ENCODE measurements at regions not wholly inside any gene's neighbourhood (a gene's known extent, or its start where the extent isn't known, plus 50 kb on each side); places are given as distances from the start of the nearest gene placed in this dataset.

- WGBS: 96% methylated on average over 1 of the region's 1 CpG
- DNase-seq (ENCODE audit: extremely low spot score): no peak
- Histone ChIP-seq H3K4me1 (ENCODE audit: insufficient read depth) (no peaks in the 10 kb centered on the region), H3K27ac (ENCODE audit: low read depth) (no peak overlapping the region), H3K4me3 (ENCODE audit: low read depth, low read length) (no peak overlapping the region), H3K36me3 (ENCODE audit: insufficient read depth) (no peaks in the 10 kb centered on the region)
These were observed 120.9 kb upstream of the NOCT start for GRCh38 chr4:138894709-138895108.

- Histone ChIP-seq H3K4me1 (ENCODE audit: insufficient read depth) (no peaks in the 10 kb centered on the region), H3K4me3 (ENCODE audit: low read depth, low read length) (no peak overlapping the region), H3K27ac (ENCODE audit: low read depth) (no peak overlapping the region), H3K36me3 (ENCODE audit: insufficient read depth) (no peaks in the 10 kb centered on the region)
- DNase-seq (ENCODE audit: extremely low spot score): no peak
These were observed 121.6 kb upstream of the NOCT start for GRCh38 chr4:138894011-138894410.

GRCh38 chr4:138892483-138893407, 122.8 kb upstream of the NOCT start:
- DNase-seq (ENCODE audit: extremely low spot score): no peak
- Histone ChIP-seq H3K4me1 (ENCODE audit: insufficient read depth) (no peaks in the 10 kb centered on the region), H3K36me3 (ENCODE audit: insufficient read depth) (no peaks in the 10 kb centered on the region), H3K4me3 (ENCODE audit: low read depth, low read length) (no peak overlapping the region), H3K27ac (ENCODE audit: low read depth) (no peak overlapping the region)
- 95% methylated on average over 13 of the region's 13 CpGs for WGBS

- H3K4me3 ChIP-seq (ENCODE audit: low read depth, low read length): no peak overlapping the region
- H3K4me1 ChIP-seq (ENCODE audit: insufficient read depth): no peaks in the 10 kb centered on the region
- DNase-seq (ENCODE audit: extremely low spot score): no peak
- no peak overlapping the region for H3K27ac ChIP-seq (ENCODE audit: low read depth)
- no peaks in the 10 kb centered on the region for H3K36me3 ChIP-seq (ENCODE audit: insufficient read depth)
- WGBS: 51% methylated on average over 6 of the region's 6 CpGs
These were observed 124.0 kb upstream of the NOCT start for GRCh38 chr4:138891631-138892031.

- Histone ChIP-seq H3K27ac (ENCODE audit: low read depth) (no peak overlapping the region), H3K4me1 (ENCODE audit: insufficient read depth) (no peaks in the 10 kb centered on the region), H3K36me3 (ENCODE audit: insufficient read depth) (no peaks in the 10 kb centered on the region), H3K4me3 (ENCODE audit: low read depth, low read length) (no peak overlapping the region)
- whole genome bisulfite sequencing: 72% methylated on average over 14 of the region's 14 CpGs
- no peak for DNase-seq (ENCODE audit: extremely low spot score)
These were observed 124.5 kb upstream of the NOCT start for GRCh38 chr4:138890891-138891570.

- Histone ChIP-seq H3K27ac (ENCODE audit: low read depth) (no peak overlapping the region), H3K36me3 (ENCODE audit: insufficient read depth) (no peaks in the 10 kb centered on the region), H3K4me1 (ENCODE audit: insufficient read depth) (no peaks in the 10 kb centered on the region), H3K4me3 (ENCODE audit: low read depth, low read length) (no peak overlapping the region)
- 68% methylated on average over 3 of the region's 3 CpGs for WGBS
- no peak for DNase-seq (ENCODE audit: extremely low spot score)
These were observed 126.4 kb upstream of the NOCT start for GRCh38 chr4:138889216-138889615.

GRCh38 chr4:138887741-138888140, 127.8 kb upstream of the NOCT start:
- H3K27ac ChIP-seq (ENCODE audit: low read depth): no peak overlapping the region
- WGBS: 92% methylated on average over 6 of the region's 6 CpGs
- H3K4me1 ChIP-seq (ENCODE audit: insufficient read depth): no peaks in the 10 kb centered on the region
- no peak for DNase-seq (ENCODE audit: extremely low spot score)
- no peaks in the 10 kb centered on the region for H3K36me3 ChIP-seq (ENCODE audit: insufficient read depth)
- H3K4me3 ChIP-seq (ENCODE audit: low read depth, low read length): no peak overlapping the region

- Histone ChIP-seq H3K4me1 (ENCODE audit: insufficient read depth) (no peaks in the 10 kb centered on the region), H3K4me3 (ENCODE audit: low read depth, low read length) (no peak overlapping the region), H3K36me3 (ENCODE audit: insufficient read depth) (no peaks in the 10 kb centered on the region), H3K27ac (ENCODE audit: low read depth) (no peak overlapping the region)
- no peak for DNase-seq (ENCODE audit: extremely low spot score)
- WGBS: 96% methylated on average over 4 of the region's 4 CpGs
These were observed 128.2 kb upstream of the NOCT start for GRCh38 chr4:138887341-138887740.

- no peak overlapping the region for H3K27ac ChIP-seq (ENCODE audit: low read depth)
- no peak for DNase-seq (ENCODE audit: extremely low spot score)
- no peak overlapping the region for H3K4me3 ChIP-seq (ENCODE audit: low read depth, low read length)
- no peaks in the 10 kb centered on the region for H3K36me3 ChIP-seq (ENCODE audit: insufficient read depth)
- 92% methylated on average over 3 of the region's 3 CpGs for WGBS
- H3K4me1 ChIP-seq (ENCODE audit: insufficient read depth): no peaks in the 10 kb centered on the region
These were observed 135.8 kb upstream of the NOCT start for GRCh38 chr4:138879757-138880156.

- 78% methylated on average over 10 of the region's 10 CpGs for WGBS
- no peak for DNase-seq (ENCODE audit: extremely low spot score)
- H3K4me3 ChIP-seq (ENCODE audit: low read depth, low read length): no peak overlapping the region
- no peaks in the 10 kb centered on the region for H3K36me3 ChIP-seq (ENCODE audit: insufficient read depth)
- H3K27ac ChIP-seq (ENCODE audit: low read depth): no peak overlapping the region
- H3K4me1 ChIP-seq (ENCODE audit: insufficient read depth): no peaks in the 10 kb centered on the region
These were observed 139.5 kb upstream of the NOCT start for GRCh38 chr4:138875891-138876608.

GRCh38 chr4:138871555-138871875, 144.1 kb upstream of the NOCT start:
- 67% methylated on average over 11 of the region's 11 CpGs for WGBS
- Histone ChIP-seq H3K27ac (ENCODE audit: low read depth) (no peak overlapping the region), H3K36me3 (ENCODE audit: insufficient read depth) (no peaks in the 10 kb centered on the region), H3K4me1 (ENCODE audit: insufficient read depth) (no peaks in the 10 kb centered on the region), H3K4me3 (ENCODE audit: low read depth, low read length) (no peak overlapping the region)
- DNase-seq (ENCODE audit: extremely low spot score): no peak

GRCh38 chr4:138870737-138871554, 144.6 kb upstream of the NOCT start:
- Histone ChIP-seq H3K4me3 (ENCODE audit: low read depth, low read length) (no peak overlapping the region), H3K4me1 (ENCODE audit: insufficient read depth) (no peaks in the 10 kb centered on the region), H3K36me3 (ENCODE audit: insufficient read depth) (no peaks in the 10 kb centered on the region), H3K27ac (ENCODE audit: low read depth) (no peak overlapping the region)
- DNase-seq (ENCODE audit: extremely low spot score): peak; percentile 73
- WGBS: 6% methylated on average over 9 of the region's 9 CpGs

- no peaks in the 10 kb centered on the region for H3K4me1 ChIP-seq (ENCODE audit: insufficient read depth)
- no peak overlapping the region for H3K27ac ChIP-seq (ENCODE audit: low read depth)
- no peak overlapping the region for H3K4me3 ChIP-seq (ENCODE audit: low read depth, low read length)
- no peak for DNase-seq (ENCODE audit: extremely low spot score)
- H3K36me3 ChIP-seq (ENCODE audit: insufficient read depth): no peaks in the 10 kb centered on the region
These were observed 145.9 kb upstream of the NOCT start for GRCh38 chr4:138869631-138870030.
